Activated T-helper 17 cell treated with anti-CD3 and anti-CD28 coated beads, Interleukin-2, amount 50 U/mL, for 72 hours (primary cell): ENCODE measurements at regions not wholly inside any gene's neighbourhood (a gene's known extent, or its start where the extent isn't known, plus 50 kb on each side); places are given as distances from the start of the nearest gene placed in this dataset.

Experiments used
- ATAC-seq: fragments of 150-1000 bp; cut with Tn5 transposase; replicated peaks from 2 replicates; pipeline ENCODE4 v1.10.0; 2021; ENCODE audit warnings: mild to moderate bottlenecking, moderate library complexity
- H3K27ac Mint-ChIP-seq: one replicate; pipeline ENCODE4 v1.8.0; 2022; ENCODE audit warnings: mixed read lengths
- H3K27me3 Mint-ChIP-seq: one replicate; pipeline ENCODE4 v1.8.0; 2022; ENCODE audit warnings: mixed read lengths
- H3K36me3 Mint-ChIP-seq: one replicate; pipeline ENCODE4 v1.8.0; 2022; ENCODE audit warnings: low read depth, mild to moderate bottlenecking, mixed read lengths
- H3K4me1 Mint-ChIP-seq: one replicate; pipeline ENCODE4 v1.8.0; 2022; ENCODE audit warnings: mixed read lengths
- H3K4me3 Mint-ChIP-seq: one replicate; pipeline ENCODE4 v1.8.0; 2022; ENCODE audit warnings: mild to moderate bottlenecking, mixed read lengths
- H3K9me3 Mint-ChIP-seq: one replicate; pipeline ENCODE4 v1.8.0; 2022; ENCODE audit warnings: mixed read lengths

GRCh38 chr10:130363051-130363450 lies 226.9 kb downstream of the GLRX3 start:
- Mint-ChIP-seq H3K9me3 (no peaks in the 10 kb centered on the region), H3K36me3 (no peaks in the 10 kb centered on the region), H3K4me3 (no peak overlapping the region), H3K27ac (no peak overlapping the region), H3K4me1 (no peaks in the 10 kb centered on the region), H3K27me3 (peaks cover 5% of the 10 kb centered on the region)
- ATAC-seq: no peak

- peaks cover 9% of the 10 kb centered on the region for H3K27me3 Mint-ChIP-seq
- no peaks in the 10 kb centered on the region for H3K9me3 Mint-ChIP-seq
- ATAC-seq: no peak
- no peaks in the 10 kb centered on the region for H3K4me1 Mint-ChIP-seq
- no peak overlapping the region for H3K27ac Mint-ChIP-seq
- no peak overlapping the region for H3K4me3 Mint-ChIP-seq
- no peaks in the 10 kb centered on the region for H3K36me3 Mint-ChIP-seq
These were observed 227.8 kb downstream of the GLRX3 start for GRCh38 chr10:130363899-130364445.

GRCh38 chr10:130364631-130365411 lies 228.6 kb downstream of the GLRX3 start:
- Mint-ChIP-seq H3K4me1 (no peaks in the 10 kb centered on the region), H3K27me3 (peaks cover 12% of the 10 kb centered on the region), H3K9me3 (no peaks in the 10 kb centered on the region), H3K36me3 (no peaks in the 10 kb centered on the region), H3K27ac (no peak overlapping the region), H3K4me3 (no peak overlapping the region)
- ATAC-seq: no peak

GRCh38 chr10:130368761-130369560 lies 232.8 kb downstream of the GLRX3 start:
- Mint-ChIP-seq H3K27ac (no peak overlapping the region), H3K4me1 (no peaks in the 10 kb centered on the region), H3K27me3 (peaks cover 16% of the 10 kb centered on the region), H3K4me3 (no peak overlapping the region), H3K9me3 (no peaks in the 10 kb centered on the region), H3K36me3 (no peaks in the 10 kb centered on the region)
- ATAC-seq: no peak

GRCh38 chr10:130369645-130370381 lies 233.6 kb downstream of the GLRX3 start:
- Mint-ChIP-seq H3K27me3 (peaks cover 14% of the 10 kb centered on the region), H3K9me3 (no peaks in the 10 kb centered on the region), H3K4me1 (no peaks in the 10 kb centered on the region), H3K4me3 (no peak overlapping the region), H3K36me3 (no peaks in the 10 kb centered on the region), H3K27ac (no peak overlapping the region)
- no peak for ATAC-seq

- no peaks in the 10 kb centered on the region for H3K4me1 Mint-ChIP-seq
- no peaks in the 10 kb centered on the region for H3K9me3 Mint-ChIP-seq
- H3K4me3 Mint-ChIP-seq: no peak overlapping the region
- H3K27me3 Mint-ChIP-seq: peaks cover 14% of the 10 kb centered on the region
- no peak for ATAC-seq
- H3K36me3 Mint-ChIP-seq: no peaks in the 10 kb centered on the region
- no peak overlapping the region for H3K27ac Mint-ChIP-seq
These were observed 234.5 kb downstream of the GLRX3 start for GRCh38 chr10:130370721-130371120.

- H3K27me3 Mint-ChIP-seq: peaks cover 14% of the 10 kb centered on the region
- H3K27ac Mint-ChIP-seq: no peak overlapping the region
- H3K4me3 Mint-ChIP-seq: no peak overlapping the region
- H3K4me1 Mint-ChIP-seq: no peaks in the 10 kb centered on the region
- no peaks in the 10 kb centered on the region for H3K36me3 Mint-ChIP-seq
- ATAC-seq: no peak
- H3K9me3 Mint-ChIP-seq: no peaks in the 10 kb centered on the region
These were observed 235.0 kb downstream of the GLRX3 start for GRCh38 chr10:130371156-130371555.

GRCh38 chr10:130371666-130372065 lies 235.5 kb downstream of the GLRX3 start:
- Mint-ChIP-seq H3K9me3 (no peaks in the 10 kb centered on the region), H3K4me1 (no peaks in the 10 kb centered on the region), H3K4me3 (no peak overlapping the region), H3K36me3 (no peaks in the 10 kb centered on the region), H3K27ac (no peak overlapping the region), H3K27me3 (peaks cover 14% of the 10 kb centered on the region)
- ATAC-seq: no peak

GRCh38 chr10:130372222-130372621 lies 236.0 kb downstream of the GLRX3 start:
- Mint-ChIP-seq H3K4me3 (no peak overlapping the region), H3K36me3 (no peaks in the 10 kb centered on the region), H3K9me3 (no peaks in the 10 kb centered on the region), H3K27me3 (peaks cover 14% of the 10 kb centered on the region), H3K4me1 (no peaks in the 10 kb centered on the region), H3K27ac (no peak overlapping the region)
- ATAC-seq: no peak

GRCh38 chr10:130372866-130373265 lies 236.7 kb downstream of the GLRX3 start:
- H3K27me3 Mint-ChIP-seq: peaks cover 14% of the 10 kb centered on the region

GRCh38 chr10:130377986-130378540 lies 241.9 kb downstream of the GLRX3 start:
- ATAC-seq: no peak
- H3K4me3 Mint-ChIP-seq: no peak overlapping the region
- H3K9me3 Mint-ChIP-seq: no peaks in the 10 kb centered on the region
- no peak overlapping the region for H3K27ac Mint-ChIP-seq
- no peaks in the 10 kb centered on the region for H3K36me3 Mint-ChIP-seq
- H3K27me3 Mint-ChIP-seq: peaks cover 11% of the 10 kb centered on the region
- no peaks in the 10 kb centered on the region for H3K4me1 Mint-ChIP-seq

More at GRCh38 chr10:130372866-130373265, 236.7 kb downstream of the GLRX3 start:
- H3K4me3 Mint-ChIP-seq: no peak overlapping the region
- ATAC-seq: no peak
- no peaks in the 10 kb centered on the region for H3K4me1 Mint-ChIP-seq
- H3K9me3 Mint-ChIP-seq: no peaks in the 10 kb centered on the region
- H3K36me3 Mint-ChIP-seq: no peaks in the 10 kb centered on the region
- no peak overlapping the region for H3K27ac Mint-ChIP-seq

- peaks cover 11% of the 10 kb centered on the region for H3K27me3 Mint-ChIP-seq
- ATAC-seq: no peak
- no peak overlapping the region for H3K4me3 Mint-ChIP-seq
- peaks cover under 1% of the 10 kb centered on the region for H3K9me3 Mint-ChIP-seq
- no peaks in the 10 kb centered on the region for H3K4me1 Mint-ChIP-seq
- no peaks in the 10 kb centered on the region for H3K36me3 Mint-ChIP-seq
- no peak overlapping the region for H3K27ac Mint-ChIP-seq
These were observed 242.6 kb downstream of the GLRX3 start for GRCh38 chr10:130378556-130379400.

- Mint-ChIP-seq H3K4me1 (no peaks in the 10 kb centered on the region), H3K27ac (no peak overlapping the region)
- ATAC-seq: no peak
These were observed 243.9 kb downstream of the GLRX3 start for GRCh38 chr10:130380056-130380455.

More at GRCh38 chr10:130380056-130380455, 243.9 kb downstream of the GLRX3 start:
- Mint-ChIP-seq H3K27me3 (peaks cover 7% of the 10 kb centered on the region), H3K36me3 (no peaks in the 10 kb centered on the region), H3K4me3 (no peak overlapping the region), H3K9me3 (peaks cover 8% of the 10 kb centered on the region)
